Renal pelvis (tissue), 1 donor: ENCODE measurements at regions not wholly inside any gene's neighbourhood (a gene's known extent, or its start where the extent isn't known, plus 50 kb on each side); places are given as distances from the start of the nearest gene placed in this dataset.
A peak's percentile ranks its signal among the peaks of the same experiment; 100 is the strongest.
"Not testable (repeated sequence)": the region's sequence is repeated elsewhere in the genome, so short reads cannot be mapped to it uniquely, and the experiment has no call there.

Experiments used
- DNase-seq: peaks from one replicate; pipeline ENCODE4 v3.0.0-alpha.2; 2013

DNA sequence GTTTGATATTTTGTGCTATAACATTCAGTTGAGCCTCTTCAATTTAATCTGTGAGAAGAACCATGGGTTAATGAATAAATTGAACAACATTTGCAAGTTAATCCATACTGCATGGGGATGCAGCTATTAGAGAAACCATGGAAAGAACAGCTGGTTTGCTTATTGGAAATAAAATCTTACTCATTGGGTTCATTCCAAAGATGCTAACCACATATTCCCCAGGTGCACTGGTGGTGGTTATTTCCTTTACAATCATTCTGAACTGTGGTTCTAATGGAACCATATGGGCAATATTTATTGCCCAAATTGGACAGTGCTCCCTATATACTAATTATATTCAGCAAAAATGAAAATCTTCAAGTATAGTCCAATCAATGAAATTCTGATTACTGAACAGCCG, 1200.4 kb upstream of the CDH2 start:
- DNase-seq: no peak

- no peak for DNase-seq
Observed at GRCh38 chr18:29373000-29373399, 1196.1 kb upstream of the CDH2 start.

DNA sequence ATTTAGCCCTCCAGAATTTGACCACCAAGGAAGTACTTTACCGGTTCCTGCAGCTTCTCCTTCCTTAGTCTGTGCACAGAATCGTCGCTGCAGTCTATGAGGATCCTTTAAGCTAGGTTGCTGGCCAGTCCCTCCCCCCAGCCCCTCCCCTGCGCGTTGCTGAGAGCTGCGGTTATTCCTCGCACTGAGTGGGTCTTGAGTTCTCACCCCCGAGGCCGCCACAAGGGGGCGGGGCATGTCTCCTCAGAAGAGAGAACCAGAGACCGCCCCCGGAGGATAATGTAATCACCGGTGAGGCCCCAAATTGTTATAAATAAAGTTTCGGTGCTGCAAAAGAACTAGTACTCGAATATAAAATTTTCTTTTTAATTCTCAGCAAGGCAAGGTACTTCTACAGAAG, 1184.9 kb upstream of the CDH2 start:
- DNase-seq: no peak

GRCh38 chr18:29360659-29361058, 1183.7 kb upstream of the CDH2 start:
- peak; percentile 5 for DNase-seq

GRCh38 chr18:29359222-29359621, 1182.3 kb upstream of the CDH2 start:
- DNase-seq: not testable (repeated sequence)

- DNase-seq: no peak
Observed at GRCh38 chr18:29351171-29351570, 1174.2 kb upstream of the CDH2 start.

GRCh38 chr18:29328932-29329331, 1152.0 kb upstream of the CDH2 start:
- DNase-seq: no peak

DNA sequence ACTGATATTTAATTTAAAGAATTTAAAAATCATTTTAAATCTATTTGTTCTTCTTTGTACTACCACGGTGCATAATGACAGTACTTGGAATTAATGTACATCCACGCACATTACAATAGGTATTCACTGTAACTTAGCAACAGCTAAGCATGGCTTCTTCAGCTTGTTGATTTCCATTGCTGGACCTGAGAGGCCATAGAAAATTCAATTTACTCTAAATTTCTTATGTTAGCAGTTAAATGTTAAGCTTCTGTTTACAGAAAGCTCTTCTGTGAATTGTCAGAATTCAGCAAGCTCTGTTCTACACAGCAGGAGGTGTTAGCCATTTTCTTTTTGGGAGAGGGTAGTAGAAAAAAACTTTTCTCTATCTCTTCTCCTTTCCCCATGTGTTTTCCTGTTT, 1149.3 kb upstream of the CDH2 start:
- DNase-seq: no peak

GRCh38 chr18:29321561-29321960, 1144.6 kb upstream of the CDH2 start:
- DNase-seq: no peak

- DNase-seq: no peak
Observed at GRCh38 chr18:29313312-29313711, 1136.4 kb upstream of the CDH2 start.

DNA sequence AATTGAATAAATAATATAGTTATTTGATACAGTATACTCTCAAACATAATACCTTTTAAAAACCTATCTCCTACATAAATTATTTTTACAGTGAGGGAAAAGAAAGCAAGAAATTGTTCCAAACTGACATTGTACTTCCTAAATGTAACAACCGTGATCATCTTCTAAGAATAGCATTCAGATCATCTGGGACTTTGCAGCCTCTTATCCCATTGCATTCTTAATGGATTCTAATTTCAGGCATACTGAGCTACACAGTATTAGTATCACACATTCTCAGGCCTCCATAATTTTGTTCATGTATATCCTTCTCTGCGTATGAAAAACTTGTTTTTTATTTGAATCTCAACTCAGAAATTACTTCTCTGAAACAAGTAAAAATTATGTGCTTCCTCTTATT, 1134.7 kb upstream of the CDH2 start:
- DNase-seq: no peak

DNA sequence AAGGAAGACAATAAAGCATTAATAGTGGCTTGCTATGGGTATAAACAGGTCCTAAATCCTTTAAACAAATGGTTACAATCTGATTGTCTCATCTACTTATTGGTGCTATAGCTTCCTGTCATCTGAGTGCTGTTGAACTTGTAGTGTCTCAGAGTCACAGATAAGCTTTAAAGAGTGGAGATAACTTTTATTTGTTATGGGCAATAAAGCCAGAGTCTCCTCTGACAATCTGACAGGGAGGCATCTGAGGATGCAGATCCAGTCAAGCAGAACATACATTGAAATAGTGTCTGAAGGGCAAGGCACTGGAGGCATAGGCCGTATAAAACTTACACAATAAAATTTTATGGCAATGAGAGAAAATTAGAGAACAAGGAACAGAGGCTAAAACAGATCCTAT, 1132.4 kb upstream of the CDH2 start:
- DNase-seq: peak; percentile 59

GRCh38 chr18:29307982-29308381, 1131.1 kb upstream of the CDH2 start:
- no peak for DNase-seq

GRCh38 chr18:29307231-29307630, 1130.3 kb upstream of the CDH2 start:
- no peak for DNase-seq

GRCh38 chr18:29305516-29305915, 1128.6 kb upstream of the CDH2 start:
- DNase-seq: no peak

GRCh38 chr18:29301048-29301447, 1124.1 kb upstream of the CDH2 start:
- DNase-seq: no peak

GRCh38 chr18:29285471-29285870, 1108.5 kb upstream of the CDH2 start:
- no peak for DNase-seq

GRCh38 chr18:29271501-29271900, 1094.6 kb upstream of the CDH2 start:
- DNase-seq: no peak

DNA sequence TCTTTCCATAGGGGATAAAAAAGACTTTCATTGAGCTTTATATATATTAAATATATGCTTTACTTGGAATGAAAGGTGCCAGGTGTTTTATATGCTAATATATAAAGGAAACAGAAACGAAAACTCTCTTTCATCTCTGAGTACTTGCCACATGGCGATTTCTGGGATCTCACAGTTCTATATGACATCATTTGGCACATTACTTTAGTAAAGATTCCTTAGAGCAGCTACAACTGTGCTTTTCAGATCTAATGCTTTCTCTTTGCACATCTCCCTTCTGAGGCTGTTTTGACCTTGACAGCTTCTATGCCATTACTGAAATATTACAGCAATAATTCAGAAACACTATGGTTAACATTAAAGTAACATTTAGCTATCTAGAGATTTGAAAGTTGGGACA, 1082.9 kb upstream of the CDH2 start:
- DNase-seq: no peak

- no peak for DNase-seq
Observed at GRCh38 chr18:29254123-29254522, 1077.2 kb upstream of the CDH2 start.

- no peak for DNase-seq
Observed at GRCh38 chr18:29251681-29252080, 1074.8 kb upstream of the CDH2 start.

DNA sequence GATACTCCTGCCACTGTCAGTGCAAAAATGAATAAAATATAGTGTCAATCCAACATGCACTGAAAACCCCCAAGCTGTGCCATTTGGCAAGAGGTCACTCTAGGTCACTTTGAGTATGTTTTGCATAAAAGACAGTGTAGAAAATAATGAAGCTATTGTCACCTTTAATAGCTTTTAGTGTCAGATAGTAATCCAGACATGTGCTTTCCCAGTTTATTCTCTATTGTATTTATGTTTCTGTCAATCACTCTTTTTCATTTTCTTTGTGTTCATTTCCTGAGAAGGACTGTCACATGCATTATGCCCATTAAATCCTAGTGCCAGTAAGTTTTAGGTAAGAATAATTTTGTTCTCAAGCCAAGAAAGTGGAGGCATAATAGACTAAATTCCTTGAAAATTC, 1073.9 kb upstream of the CDH2 start:
- no peak for DNase-seq

DNA sequence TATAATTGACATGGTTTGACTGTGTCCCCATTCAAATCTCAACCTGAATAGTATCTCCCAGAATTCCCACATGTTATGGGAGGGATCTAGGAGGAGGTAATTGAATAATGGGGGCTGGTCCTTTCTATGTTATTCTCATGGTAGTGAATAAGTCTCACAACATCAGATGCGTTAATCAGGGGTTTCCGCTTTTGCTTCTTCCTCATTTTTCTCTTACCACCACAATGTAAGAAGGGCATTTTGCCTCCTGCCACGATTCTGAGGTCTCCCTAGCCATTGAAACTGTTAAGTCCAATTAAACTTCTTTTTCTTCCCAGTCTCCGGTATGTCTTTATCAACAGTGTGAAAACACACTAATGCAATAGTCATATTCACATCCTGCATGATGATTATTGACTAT, 1073.3 kb upstream of the CDH2 start:
- DNase-seq: no peak

GRCh38 chr18:29248805-29249204, 1071.9 kb upstream of the CDH2 start:
- no peak for DNase-seq

GRCh38 chr18:29241199-29241598, 1064.3 kb upstream of the CDH2 start:
- DNase-seq: no peak
